ENCODE measurements at regions not wholly inside any gene's neighbourhood (a gene's known extent, or its start where the extent isn't known, plus 50 kb on each side); places are given as distances from the start of the nearest gene placed in this dataset.

DNA sequence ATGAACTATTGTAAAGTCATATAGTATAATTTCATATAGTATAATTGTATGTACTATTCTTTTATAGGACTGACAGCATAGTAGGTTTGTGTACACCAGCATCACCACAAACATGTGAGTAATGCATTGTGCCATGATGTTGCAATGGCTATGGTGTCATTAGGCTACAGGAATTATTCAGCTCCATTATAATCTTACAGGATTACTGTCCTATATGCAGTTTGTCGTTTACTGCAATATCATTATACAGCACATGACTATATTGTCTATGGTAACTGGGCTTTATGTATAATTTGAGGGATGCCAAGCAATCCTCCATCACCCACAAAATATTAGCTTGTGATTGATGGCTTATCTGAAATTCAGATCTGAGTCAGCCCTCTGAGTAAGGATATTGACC lies 54.2 kb upstream of the PBX1 start:
- TF ChIP-seq, protein P1, sequence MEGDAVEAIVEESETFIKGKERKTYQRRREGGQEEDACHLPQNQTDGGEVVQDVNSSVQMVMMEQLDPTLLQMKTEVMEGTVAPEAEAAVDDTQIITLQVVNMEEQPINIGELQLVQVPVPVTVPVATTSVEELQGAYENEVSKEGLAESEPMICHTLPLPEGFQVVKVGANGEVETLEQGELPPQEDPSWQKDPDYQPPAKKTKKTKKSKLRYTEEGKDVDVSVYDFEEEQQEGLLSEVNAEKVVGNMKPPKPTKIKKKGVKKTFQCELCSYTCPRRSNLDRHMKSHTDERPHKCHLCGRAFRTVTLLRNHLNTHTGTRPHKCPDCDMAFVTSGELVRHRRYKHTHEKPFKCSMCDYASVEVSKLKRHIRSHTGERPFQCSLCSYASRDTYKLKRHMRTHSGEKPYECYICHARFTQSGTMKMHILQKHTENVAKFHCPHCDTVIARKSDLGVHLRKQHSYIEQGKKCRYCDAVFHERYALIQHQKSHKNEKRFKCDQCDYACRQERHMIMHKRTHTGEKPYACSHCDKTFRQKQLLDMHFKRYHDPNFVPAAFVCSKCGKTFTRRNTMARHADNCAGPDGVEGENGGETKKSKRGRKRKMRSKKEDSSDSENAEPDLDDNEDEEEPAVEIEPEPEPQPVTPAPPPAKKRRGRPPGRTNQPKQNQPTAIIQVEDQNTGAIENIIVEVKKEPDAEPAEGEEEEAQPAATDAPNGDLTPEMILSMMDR (conservative IDR thresholded peaks at IDR 0.05 in 1 of 2, IDR thresholded peaks at IDR 0.05 in 1 of 2; ENCODE audit: extremely low read depth in 1 of 2, insufficient read depth in 1 of 2, low read depth in 1 of 2, low read length in 2 of 2), result no peak
- TF ChIP-seq EZH2 (IDR thresholded peaks at IDR 0.05; ENCODE audit: borderline replicate concordance, low read length), result no peak
